Gastrocnemius medialis (tissue), 4 donors: ENCODE measurements at regions not wholly inside any gene's neighbourhood (a gene's known extent, or its start where the extent isn't known, plus 50 kb on each side); places are given as distances from the start of the nearest gene placed in this dataset.

Experiments used
- POLR2A ChIP-seq, 2 donors: fragments of 450-650 bp; IDR thresholded peaks; one replicate each; pipeline ENCODE4 v1.6.1; 2017; ENCODE audit warnings: antibody characterized with exemption in 2 of 2, mild to moderate bottlenecking in 2 of 2, moderate library complexity in 2 of 2
- TF ChIP-seq, protein P1 (sequence below), 5 experiments: fragments of 450-650 bp in 3 of 5; fragments of 200-600 bp in 2 of 5; sonication (generic) in 2 of 5; IDR thresholded peaks in 4 of 5; conservative IDR thresholded peaks in 1 of 5; 1 replicate in 4 of 5; 2 replicates in 1 of 5; pipeline ENCODE4 v1.5.1; 2016 to 2019; ENCODE audit warnings: antibody characterized with exemption in 5 of 5, mild to moderate bottlenecking in 3 of 5, moderate library complexity in 3 of 5

DNA sequence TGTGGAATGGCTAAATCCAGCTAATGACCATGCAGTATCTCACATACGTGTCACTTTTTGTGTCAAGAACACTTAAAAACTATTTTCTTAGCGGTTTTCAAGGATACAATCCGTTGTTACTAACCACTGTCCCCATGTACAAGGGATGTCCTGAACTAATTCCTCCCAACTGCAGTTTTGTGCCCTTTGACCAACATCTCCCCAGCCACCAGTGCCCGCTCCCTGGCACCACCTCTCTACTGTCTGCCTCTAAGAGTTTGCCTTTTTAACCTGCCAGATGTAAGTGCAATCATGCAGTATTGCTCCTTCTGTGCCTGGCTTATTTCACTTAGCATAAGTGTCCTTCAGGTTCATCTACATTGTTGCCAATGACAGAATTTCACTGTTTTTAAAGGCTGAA is 315.7 kb downstream of the TMEM121 start:
- TF ChIP-seq, protein P1, sequence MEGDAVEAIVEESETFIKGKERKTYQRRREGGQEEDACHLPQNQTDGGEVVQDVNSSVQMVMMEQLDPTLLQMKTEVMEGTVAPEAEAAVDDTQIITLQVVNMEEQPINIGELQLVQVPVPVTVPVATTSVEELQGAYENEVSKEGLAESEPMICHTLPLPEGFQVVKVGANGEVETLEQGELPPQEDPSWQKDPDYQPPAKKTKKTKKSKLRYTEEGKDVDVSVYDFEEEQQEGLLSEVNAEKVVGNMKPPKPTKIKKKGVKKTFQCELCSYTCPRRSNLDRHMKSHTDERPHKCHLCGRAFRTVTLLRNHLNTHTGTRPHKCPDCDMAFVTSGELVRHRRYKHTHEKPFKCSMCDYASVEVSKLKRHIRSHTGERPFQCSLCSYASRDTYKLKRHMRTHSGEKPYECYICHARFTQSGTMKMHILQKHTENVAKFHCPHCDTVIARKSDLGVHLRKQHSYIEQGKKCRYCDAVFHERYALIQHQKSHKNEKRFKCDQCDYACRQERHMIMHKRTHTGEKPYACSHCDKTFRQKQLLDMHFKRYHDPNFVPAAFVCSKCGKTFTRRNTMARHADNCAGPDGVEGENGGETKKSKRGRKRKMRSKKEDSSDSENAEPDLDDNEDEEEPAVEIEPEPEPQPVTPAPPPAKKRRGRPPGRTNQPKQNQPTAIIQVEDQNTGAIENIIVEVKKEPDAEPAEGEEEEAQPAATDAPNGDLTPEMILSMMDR (IDR thresholded peaks at IDR 0.05 in 4 of 5, conservative IDR thresholded peaks at IDR 0.05 in 1 of 5): no peak
- no peak for TF ChIP-seq POLR2A (IDR thresholded peaks at IDR 0.05)
